ENCODE measurements at regions not wholly inside any gene's neighbourhood (a gene's known extent, or its start where the extent isn't known, plus 50 kb on each side); places are given as distances from the start of the nearest gene placed in this dataset.

- Histone ChIP-seq H2AFZ (ENCODE audit: control insufficient read depth, low read length) (no peak overlapping the region), H3K79me2 (ENCODE audit: control insufficient read depth, insufficient read depth, low read length) (no peaks in the 10 kb centered on the region), H3K36me3 (ENCODE audit: control insufficient read depth in 2 of 2, extremely low read depth in 1 of 2, insufficient read depth in 2 of 2, low read length in 2 of 2) (no peaks in the 10 kb centered on the region), H3K27me3 (ENCODE audit: control insufficient read depth, extremely low read depth, insufficient read depth, low read length) (no peaks in the 10 kb centered on the region), H3K4me1 (ENCODE audit: control insufficient read depth, extremely low read depth, insufficient read depth, low read length) (peaks cover 4% of the 10 kb centered on the region), H4K20me1 (ENCODE audit: control insufficient read depth, extremely low read depth, insufficient read depth, low read length) (no peaks in the 10 kb centered on the region), H3K4me2 (ENCODE audit: control insufficient read depth, extremely low read depth, insufficient read depth, low read depth, low read length) (no peak overlapping the region), H3K4me3 (ENCODE audit: control insufficient read depth in 2 of 3, extremely low read depth in 1 of 3, insufficient read depth in 2 of 3, low read depth in 1 of 3, low read length in 3 of 3) (no peak overlapping the region), H3K9me3 (ENCODE audit: control insufficient read depth, low read depth, low read length) (no peaks in the 10 kb centered on the region), H3K27ac (ENCODE audit: control insufficient read depth, insufficient read depth, low read length) (no peak overlapping the region), H3K9ac (ENCODE audit: control insufficient read depth, extremely low read depth, insufficient read depth, low read length) (no peak overlapping the region), H3K9me1 (ENCODE audit: control insufficient read depth, extremely low read depth, insufficient read depth, low read length) (no peaks in the 10 kb centered on the region)
- TF ChIP-seq EZH2 (IDR thresholded peaks at IDR 0.05; ENCODE audit: low read length) (no peak), CTCF (optimal IDR thresholded peaks at IDR 0.05 in 1 of 3, IDR thresholded peaks at IDR 0.05 in 1 of 3, conservative IDR thresholded peaks at IDR 0.05 in 1 of 3; ENCODE audit: extremely low read depth in 1 of 3, insufficient read depth in 2 of 3, low read length in 3 of 3) (no peak)
- no peak for FAIRE-seq
- dilution Hi-C loops (cut with MboI; ENCODE audit: extremely low pct_ligation_motif_present, low sequenced_read_pairs), result no loop called here
- no peak for DNase-seq (ENCODE audit: low read depth, low spot score)
Observed at GRCh38 chr3:104547031-104547430, 819.7 kb upstream of the ALCAM start.

GRCh38 chr3:104548401-104548800, 818.3 kb upstream of the ALCAM start:
- no peak for FAIRE-seq
- dilution Hi-C loops (cut with MboI; ENCODE audit: extremely low pct_ligation_motif_present, low sequenced_read_pairs), result no loop called here
- H3K36me3 ChIP-seq (ENCODE audit: control insufficient read depth in 2 of 2, extremely low read depth in 1 of 2, insufficient read depth in 2 of 2, low read length in 2 of 2), result no peaks in the 10 kb centered on the region
- H3K4me1 ChIP-seq (ENCODE audit: control insufficient read depth, extremely low read depth, insufficient read depth, low read length), result peaks cover 4% of the 10 kb centered on the region
- no peaks in the 10 kb centered on the region for H3K27me3 ChIP-seq (ENCODE audit: control insufficient read depth, extremely low read depth, insufficient read depth, low read length)
- no peak overlapping the region for H3K27ac ChIP-seq (ENCODE audit: control insufficient read depth, insufficient read depth, low read length)
- TF ChIP-seq EZH2 (IDR thresholded peaks at IDR 0.05; ENCODE audit: low read length) (no peak), CTCF (optimal IDR thresholded peaks at IDR 0.05 in 1 of 3, IDR thresholded peaks at IDR 0.05 in 1 of 3, conservative IDR thresholded peaks at IDR 0.05 in 1 of 3; ENCODE audit: extremely low read depth in 1 of 3, insufficient read depth in 2 of 3, low read length in 3 of 3) (no peak)
- no peak overlapping the region for H3K4me3 ChIP-seq (ENCODE audit: control insufficient read depth in 2 of 3, extremely low read depth in 1 of 3, insufficient read depth in 2 of 3, low read depth in 1 of 3, low read length in 3 of 3)
- H3K9me3 ChIP-seq (ENCODE audit: control insufficient read depth, low read depth, low read length), result no peaks in the 10 kb centered on the region
- H4K20me1 ChIP-seq (ENCODE audit: control insufficient read depth, extremely low read depth, insufficient read depth, low read length), result no peaks in the 10 kb centered on the region
- no peaks in the 10 kb centered on the region for H3K79me2 ChIP-seq (ENCODE audit: control insufficient read depth, insufficient read depth, low read length)
- H2AFZ ChIP-seq (ENCODE audit: control insufficient read depth, low read length), result no peak overlapping the region
- no peaks in the 10 kb centered on the region for H3K9me1 ChIP-seq (ENCODE audit: control insufficient read depth, extremely low read depth, insufficient read depth, low read length)
- no peak overlapping the region for H3K9ac ChIP-seq (ENCODE audit: control insufficient read depth, extremely low read depth, insufficient read depth, low read length)
- no peak overlapping the region for H3K4me2 ChIP-seq (ENCODE audit: control insufficient read depth, extremely low read depth, insufficient read depth, low read depth, low read length)
- no peak for DNase-seq (ENCODE audit: low read depth, low spot score)
